Left lung (tissue), 4 donors: ENCODE measurements at regions not wholly inside any gene's neighbourhood (a gene's known extent, or its start where the extent isn't known, plus 50 kb on each side); places are given as distances from the start of the nearest gene placed in this dataset.

Experiments
- ATAC-seq: fragments of 200-7000 bp; cut with Tn5 transposase; one replicate; pipeline ENCODE4 v1.9.1; 2020; ENCODE audit warnings: moderate library complexity
- DNase-seq, 4 donors: peaks; one replicate each; pipeline ENCODE4 v3.0.0-alpha.2; 2013 to 2020
- H3K27ac ChIP-seq, 2 donors: fragments of 200-600 bp; sonication (generic) in 1 of 2; one replicate each; pipeline versions ENCODE4 v1.5.0 to v1.8.0; 2020 to 2021
- H3K27me3 ChIP-seq, 2 donors: fragments of 200-600 bp; sonication (generic) in 1 of 2; one replicate each; pipeline versions ENCODE4 v1.5.0 to v1.8.0; 2020 to 2021
- H3K36me3 ChIP-seq, 2 donors: fragments of 200-600 bp; sonication (generic) in 1 of 2; one replicate each; pipeline versions ENCODE4 v1.5.0 to v1.8.0; 2020 to 2021
- H3K4me1 ChIP-seq, 2 donors: fragments of 200-600 bp; one replicate each; pipeline ENCODE4 v1.8.0; 2021
- H3K4me3 ChIP-seq, 2 donors: fragments of 200-600 bp; sonication (generic) in 1 of 2; one replicate each; pipeline versions ENCODE4 v1.5.0 to v1.8.0; 2020 to 2021; ENCODE audit warnings: mild to moderate bottlenecking in 1 of 2
- H3K9me3 ChIP-seq, 2 donors: fragments of 200-600 bp; sonication (generic) in 1 of 2; one replicate each; pipeline versions ENCODE4 v1.5.0 to v1.8.0; 2020 to 2021
- CTCF ChIP-seq, 2 donors: fragments of 200-600 bp; sonication (generic) in 1 of 2; IDR thresholded peaks; one replicate each; pipeline versions ENCODE4 v1.5.0 to v1.8.0; 2021; ENCODE audit warnings: antibody characterized with exemption in 2 of 2
- intact Hi-C, 2 donors: fragments of 100-400 bp; cut with DNase I; formaldehyde crosslinking; loops; one replicate each; pipeline versions ENCODE4 v1.11.2 to v1.14.2; 2022
- donor health status: DM: no; HTN: yes; CAD: no.
- donor health status: DM: no; HTN: no; CAD: no.

- no peaks in the 10 kb centered on the region for H3K27me3 ChIP-seq
- H3K27ac ChIP-seq = peak overlapping the region in 1 of 2 donors; percentile 29
- H3K4me3 ChIP-seq = no peak overlapping the region
- DNase-seq (peak in 3 of 4 donors; percentile 43 to 60 (median 58)), ATAC-seq (peak; percentile 80)
- peaks cover 8 to 12% of the 10 kb centered on the region in 2 donors for H3K4me1 ChIP-seq
- H3K36me3 ChIP-seq = no peaks in the 10 kb centered on the region
- TF ChIP-seq CTCF (IDR thresholded peaks at IDR 0.05) = no peak
- H3K9me3 ChIP-seq = no peaks in the 10 kb centered on the region
- intact Hi-C loops = no loop called here
Measured at GRCh38 chr12:68559984-68560850, 50.5 kb upstream of the RAP1B start.

- intact Hi-C loops = no loop called here
- ATAC-seq = no peak
- DNase-seq = no peak
- no peak overlapping the region for H3K4me3 ChIP-seq
- no peaks in the 10 kb centered on the region for H3K9me3 ChIP-seq
- no peaks in the 10 kb centered on the region for H3K27me3 ChIP-seq
- peak overlapping the region in 1 of 2 donors; percentile 29 for H3K27ac ChIP-seq
- H3K36me3 ChIP-seq = no peaks in the 10 kb centered on the region
- peaks cover 8 to 12% of the 10 kb centered on the region in 2 donors for H3K4me1 ChIP-seq
- no peak for TF ChIP-seq CTCF (IDR thresholded peaks at IDR 0.05)
Measured at GRCh38 chr12:68560851-68561422, 49.8 kb upstream of the RAP1B start.
